ENCODE measurements at regions not wholly inside any gene's neighbourhood (a gene's known extent, or its start where the extent isn't known, plus 50 kb on each side); places are given as distances from the start of the nearest gene placed in this dataset.

DNA sequence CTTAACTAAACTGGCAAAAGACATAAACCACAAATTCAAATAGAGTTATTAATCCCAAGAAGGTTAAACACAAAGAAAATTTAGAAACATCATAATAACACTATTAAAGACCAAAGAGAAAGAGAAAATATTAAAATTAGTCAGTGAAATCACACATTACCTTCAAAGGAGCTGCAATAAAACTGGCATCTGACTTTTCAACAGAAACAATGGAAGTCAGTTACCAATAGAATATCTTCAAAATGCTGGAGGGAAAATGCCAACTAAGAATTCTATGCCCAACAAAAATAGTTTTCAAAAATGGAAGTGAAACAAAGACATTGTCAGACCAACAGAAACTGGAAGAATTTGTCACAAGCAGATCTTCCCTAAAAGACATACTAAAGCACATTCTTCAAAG, 68.7 kb upstream of the RNF7 start:
- no peak for DNase-seq (ENCODE audit: extremely low read depth, low read depth)

DNA sequence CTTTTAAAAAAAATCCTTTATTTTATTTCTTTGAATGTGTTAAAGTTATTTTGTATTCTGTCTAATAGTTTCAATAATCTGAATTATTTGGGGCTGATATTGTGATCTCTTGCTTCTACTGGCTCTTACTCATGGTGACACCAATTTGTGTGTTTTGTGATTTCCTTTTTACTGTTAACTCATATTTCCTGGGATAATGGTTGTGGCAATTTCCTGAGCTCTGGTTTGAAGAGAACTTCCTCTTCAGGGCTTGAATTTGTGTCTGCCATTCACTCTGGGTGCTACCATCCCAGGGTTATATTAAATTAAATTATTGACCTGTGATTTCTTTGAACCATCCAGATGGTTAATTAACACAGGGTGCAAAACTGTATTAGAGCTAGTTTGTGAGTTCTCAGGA, 60.4 kb upstream of the RNF7 start:
- DNase-seq (ENCODE audit: extremely low read depth, low read depth), result no peak

DNA sequence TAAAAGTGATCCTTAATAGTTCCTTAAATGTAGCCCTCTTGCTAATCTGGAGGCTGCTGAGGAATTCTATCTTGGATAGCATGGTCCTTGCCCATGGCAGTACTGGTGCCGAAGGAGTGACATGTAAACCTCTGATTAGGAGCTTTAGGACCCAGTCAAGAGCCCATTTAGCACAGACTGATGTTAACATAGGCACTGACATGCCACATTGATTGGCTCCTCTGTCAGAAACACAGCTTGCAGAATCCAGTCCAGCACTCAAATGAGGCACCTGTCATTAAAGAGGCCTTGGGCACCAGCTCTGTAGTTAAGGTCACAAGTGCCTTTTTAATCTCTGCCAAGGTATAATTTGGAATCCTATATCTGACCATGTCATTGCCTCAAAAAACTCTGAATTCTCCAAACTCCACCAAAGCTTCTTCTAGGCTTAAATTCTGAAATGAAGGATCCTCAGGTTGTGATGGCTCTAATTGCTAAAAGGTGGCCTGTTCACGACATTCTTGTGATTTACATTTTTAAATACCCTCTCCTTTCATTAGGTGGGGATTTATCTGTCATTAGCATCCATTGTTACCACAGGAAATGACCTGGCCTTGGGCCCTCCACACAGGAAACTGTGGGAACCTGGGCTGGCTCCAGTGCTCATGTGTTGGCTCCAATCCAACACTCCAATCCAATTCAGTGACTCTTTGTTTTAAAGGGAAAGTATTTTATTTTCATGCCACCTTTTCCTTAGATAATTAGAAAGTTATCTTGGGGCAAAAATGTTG, 57.3 kb upstream of the RNF7 start:
- DNase-seq (ENCODE audit: extremely low read depth, low read depth), result no peak

DNA sequence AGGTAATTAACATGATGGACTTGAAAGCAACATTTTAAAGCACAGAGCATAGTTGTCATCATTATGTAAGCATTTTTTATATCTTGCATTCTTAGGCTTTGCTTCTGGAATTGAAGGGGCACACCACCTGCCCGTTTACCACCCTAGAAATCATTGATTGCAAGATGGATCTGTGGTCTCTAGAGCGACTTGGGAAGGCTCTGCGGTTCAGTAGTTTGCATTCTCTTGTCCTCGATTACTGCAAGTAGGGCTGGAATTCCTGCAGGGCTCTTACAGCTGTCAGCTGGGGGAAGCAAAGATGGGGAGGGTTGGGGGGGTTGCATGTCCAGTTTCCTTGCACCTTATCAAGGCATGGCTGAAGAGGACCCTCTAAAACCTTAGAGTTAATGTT, 56.7 kb upstream of the RNF7 start:
- DNase-seq (ENCODE audit: extremely low read depth, low read depth), result no peak

DNA sequence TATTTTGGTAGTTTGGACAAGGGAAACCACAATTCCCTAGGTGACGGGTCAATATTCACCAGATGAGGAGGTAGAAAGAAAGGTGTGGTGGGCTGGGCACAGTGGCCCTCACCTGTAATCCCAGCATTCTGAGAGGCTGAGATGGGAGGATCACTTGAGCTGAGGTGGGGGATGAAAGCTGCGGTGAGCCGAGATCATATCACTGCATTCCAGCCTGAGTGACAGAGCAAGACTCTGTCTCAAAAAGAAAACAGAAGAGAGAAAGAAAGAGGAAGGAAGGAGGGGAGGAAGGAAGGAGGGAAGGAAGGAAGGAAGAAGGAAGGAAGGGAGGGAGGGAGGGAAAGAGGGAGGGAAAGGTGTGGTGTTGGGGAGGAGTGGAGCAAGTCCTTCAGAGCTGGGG, 56.1 kb upstream of the RNF7 start:
- DNase-seq (ENCODE audit: extremely low read depth, low read depth), result no peak

DNA sequence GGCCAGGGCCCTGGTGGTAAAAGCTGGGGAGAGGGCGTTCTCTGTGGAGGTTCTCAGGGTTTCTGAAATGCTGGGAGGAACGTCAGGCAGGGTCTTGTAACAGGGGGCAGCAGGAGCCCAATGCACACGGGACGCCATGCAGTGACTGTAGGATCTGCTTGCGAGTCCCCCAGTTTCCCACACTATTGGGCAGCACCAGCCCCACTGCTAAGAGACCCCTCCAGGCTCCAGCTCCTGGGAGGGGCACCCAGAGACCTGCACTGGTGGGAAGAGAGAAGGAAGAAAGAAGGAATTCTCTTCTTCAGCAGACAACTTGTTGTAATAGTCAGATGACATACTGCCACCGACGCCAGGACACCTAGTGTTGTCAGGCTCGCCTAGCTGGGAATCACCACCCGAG, 55.2 kb upstream of the RNF7 start:
- DNase-seq (ENCODE audit: extremely low read depth, low read depth), result no peak

DNA sequence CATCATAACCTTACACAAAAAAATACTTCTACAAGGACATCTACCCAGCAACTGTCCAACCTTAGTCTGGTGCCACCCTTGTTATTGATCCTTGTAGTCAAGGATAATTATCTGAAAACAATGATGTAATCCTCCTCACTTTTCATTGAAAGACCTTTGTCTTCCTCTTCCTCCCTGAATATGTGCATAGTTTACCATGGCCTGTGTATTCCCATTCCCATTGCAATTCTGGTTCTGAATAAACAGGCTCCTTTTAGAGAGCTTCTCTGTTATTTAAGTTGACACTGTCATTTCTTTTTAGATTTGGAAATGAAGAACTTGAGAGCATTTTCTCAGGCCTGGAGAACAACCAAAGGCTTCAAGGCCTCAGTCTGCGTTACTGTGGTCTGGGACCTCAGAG, 53.3 kb upstream of the RNF7 start:
- no peak for DNase-seq (ENCODE audit: extremely low read depth, low read depth)

DNA sequence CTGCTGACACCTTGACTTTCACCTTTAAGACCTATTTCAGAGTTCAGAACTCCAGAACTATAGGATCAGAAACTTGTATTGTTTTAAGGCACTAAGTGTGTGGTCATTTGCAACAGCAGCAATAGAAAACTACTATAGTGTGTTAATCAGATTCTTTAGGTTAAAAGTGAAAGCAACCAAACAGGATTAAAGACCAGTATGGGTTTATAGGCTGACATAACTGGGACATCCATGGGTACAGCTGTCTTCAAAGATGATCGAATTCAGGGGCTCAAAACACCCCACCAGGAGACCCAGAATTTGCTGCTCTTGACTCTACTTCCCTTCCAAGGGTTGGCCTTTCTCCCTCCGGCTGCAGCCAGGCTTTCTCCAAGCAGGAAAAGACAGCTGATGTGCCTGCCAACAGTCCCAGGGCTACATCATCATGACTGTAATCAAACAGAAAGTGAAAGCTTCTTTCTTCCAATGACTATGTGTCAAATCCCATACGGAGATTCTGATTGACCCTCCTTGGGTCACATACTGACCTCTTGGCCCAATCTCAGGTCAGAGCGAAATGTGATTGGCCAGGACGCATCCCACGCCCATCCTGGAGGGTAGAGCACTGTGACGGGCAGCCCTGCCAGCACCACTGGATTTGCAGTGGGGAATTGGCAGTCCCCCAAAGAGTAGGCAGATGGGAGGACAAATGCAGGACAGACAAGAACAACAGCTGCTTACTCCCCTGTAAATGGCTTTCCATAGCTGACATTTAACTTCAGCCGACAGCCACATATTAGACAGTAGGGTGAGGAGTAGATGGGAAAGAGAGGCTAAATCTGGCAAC, 51.4 kb upstream of the RNF7 start:
- DNase-seq (ENCODE audit: extremely low read depth, low read depth), result peak; percentile 21

All from NCI-H460 (cell line).